Astrocyte of the cerebellum (primary cell): ENCODE measurements at regions not wholly inside any gene's neighbourhood (a gene's known extent, or its start where the extent isn't known, plus 50 kb on each side); places are given as distances from the start of the nearest gene placed in this dataset.
"Not testable (repeated sequence)": the region's sequence is repeated elsewhere in the genome, so short reads cannot be mapped to it uniquely, and the experiment has no call there.

Experiments
- DNase-seq: peaks from one replicate; pipeline ENCODE4 v3.0.0-alpha.2; 2011; ENCODE audit warnings: low read depth
- H3K4me3 ChIP-seq: 2 replicates; pipeline ENCODE4 v1.5.1; 2011; ENCODE audit warnings: mild to moderate bottlenecking, low read depth, low read length, moderate library complexity
- in situ Hi-C: cut with HindIII; loops from 2 replicates; pipeline ENCODE4 v1.10.0; 2017; ENCODE audit warnings: low sequenced_read_pairs
- TF ChIP-seq, protein P1 (sequence below): IDR thresholded peaks from 2 replicates; pipeline ENCODE4 v1.5.1; 2012; ENCODE audit warnings: low read length, low read depth, moderate library complexity, mild to moderate bottlenecking; ENCODE audit errors: missing control alignments

DNA sequence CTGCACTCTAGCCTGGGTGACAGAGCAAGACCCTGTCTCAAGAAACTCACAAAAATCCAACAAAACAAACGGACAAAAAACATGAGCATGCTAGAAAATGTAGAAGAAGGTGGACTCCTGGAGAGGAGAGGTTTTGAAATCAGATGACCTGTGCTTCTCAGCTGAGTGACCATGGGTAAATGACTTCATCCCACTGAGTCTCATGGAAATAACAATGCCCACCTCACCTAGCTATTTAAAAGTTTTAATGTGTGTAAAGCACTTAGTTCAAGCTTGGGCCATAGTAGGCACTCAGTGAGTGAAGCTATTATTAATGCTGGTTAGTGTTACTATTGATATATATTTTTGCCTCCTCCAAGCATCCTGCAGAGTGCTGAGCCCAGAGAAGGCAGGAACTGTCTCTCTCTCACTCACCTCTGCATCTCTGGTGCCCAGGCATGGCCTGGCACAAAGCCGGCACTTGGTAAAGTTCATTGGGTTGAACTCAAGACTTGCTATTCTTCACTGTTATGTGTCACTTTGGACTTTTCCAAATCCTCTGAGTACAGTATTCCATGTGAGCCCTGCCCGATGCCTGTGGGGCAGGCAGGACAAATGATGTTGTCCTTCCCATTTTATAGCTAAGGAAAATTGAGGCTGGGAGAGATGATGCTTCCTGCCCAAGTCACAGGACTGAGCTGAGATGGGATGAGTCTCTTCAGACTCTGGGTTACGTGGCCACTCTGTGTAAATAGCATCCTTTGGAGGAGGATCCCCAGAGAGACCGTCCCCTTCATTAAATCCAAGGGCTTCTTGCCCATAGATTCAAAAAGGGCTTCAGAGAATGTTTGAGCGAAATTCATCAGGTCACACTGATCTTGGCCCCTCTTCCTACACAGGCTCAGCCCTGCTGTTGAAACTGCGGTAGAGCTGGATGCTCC lies 81.4 kb upstream of the EMX2 start:
- DNase-seq: no peak
- TF ChIP-seq, protein P1, sequence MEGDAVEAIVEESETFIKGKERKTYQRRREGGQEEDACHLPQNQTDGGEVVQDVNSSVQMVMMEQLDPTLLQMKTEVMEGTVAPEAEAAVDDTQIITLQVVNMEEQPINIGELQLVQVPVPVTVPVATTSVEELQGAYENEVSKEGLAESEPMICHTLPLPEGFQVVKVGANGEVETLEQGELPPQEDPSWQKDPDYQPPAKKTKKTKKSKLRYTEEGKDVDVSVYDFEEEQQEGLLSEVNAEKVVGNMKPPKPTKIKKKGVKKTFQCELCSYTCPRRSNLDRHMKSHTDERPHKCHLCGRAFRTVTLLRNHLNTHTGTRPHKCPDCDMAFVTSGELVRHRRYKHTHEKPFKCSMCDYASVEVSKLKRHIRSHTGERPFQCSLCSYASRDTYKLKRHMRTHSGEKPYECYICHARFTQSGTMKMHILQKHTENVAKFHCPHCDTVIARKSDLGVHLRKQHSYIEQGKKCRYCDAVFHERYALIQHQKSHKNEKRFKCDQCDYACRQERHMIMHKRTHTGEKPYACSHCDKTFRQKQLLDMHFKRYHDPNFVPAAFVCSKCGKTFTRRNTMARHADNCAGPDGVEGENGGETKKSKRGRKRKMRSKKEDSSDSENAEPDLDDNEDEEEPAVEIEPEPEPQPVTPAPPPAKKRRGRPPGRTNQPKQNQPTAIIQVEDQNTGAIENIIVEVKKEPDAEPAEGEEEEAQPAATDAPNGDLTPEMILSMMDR: no peak
- in situ Hi-C loops: no loop called here
- H3K4me3 ChIP-seq: no peak overlapping the region

DNA sequence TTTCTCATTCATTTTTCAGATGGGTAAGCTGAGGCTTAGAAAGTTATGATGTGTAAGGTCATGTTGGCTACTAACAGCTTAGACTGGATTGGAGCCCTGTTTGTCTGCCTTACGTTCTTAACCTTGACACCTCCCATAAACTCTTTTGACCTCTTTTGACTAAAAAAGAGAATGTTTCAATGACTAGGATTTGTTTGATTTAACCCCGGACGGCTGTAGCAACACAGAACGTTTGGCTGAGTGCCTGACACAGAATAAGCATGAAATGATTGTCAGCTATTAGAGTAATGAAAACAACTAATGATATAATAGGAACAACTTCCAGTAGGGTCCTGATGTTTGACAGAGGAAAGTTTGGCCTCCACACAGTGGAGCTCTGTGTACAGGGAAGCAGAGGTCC lies 83.3 kb upstream of the PDZD8 start:
- TF ChIP-seq, protein P1: no peak
- in situ Hi-C loops: no loop called here
- no peak for DNase-seq
- no peak overlapping the region for H3K4me3 ChIP-seq

DNA sequence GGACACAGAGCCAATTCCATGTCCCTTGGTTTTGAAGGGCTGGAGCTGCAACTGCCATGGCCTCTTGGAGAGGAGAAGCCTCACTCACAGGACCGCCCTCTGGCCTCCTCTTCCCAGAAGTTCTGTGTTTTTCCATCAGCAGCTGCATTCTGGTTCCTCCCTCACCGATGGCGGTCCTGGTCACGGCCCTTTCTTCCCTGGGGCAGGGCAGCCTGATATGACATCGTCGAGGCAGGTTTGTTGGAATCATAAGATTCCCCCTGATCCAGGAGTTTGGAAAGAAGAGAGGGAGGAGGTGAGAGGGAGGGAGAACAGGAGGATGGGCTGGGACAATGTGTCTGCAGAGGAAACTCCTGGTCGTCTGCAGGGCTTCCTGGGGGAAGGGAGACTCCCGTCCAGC lies 82.7 kb upstream of the PDZD8 start:
- no peak for DNase-seq
- in situ Hi-C loops: no loop called here
- TF ChIP-seq, protein P1: no peak
- H3K4me3 ChIP-seq: no peak overlapping the region

GRCh38 chr10:117457071-117457810 lies 82.0 kb upstream of the PDZD8 start:
- in situ Hi-C loops: no loop called here
- DNase-seq: no peak

DNA sequence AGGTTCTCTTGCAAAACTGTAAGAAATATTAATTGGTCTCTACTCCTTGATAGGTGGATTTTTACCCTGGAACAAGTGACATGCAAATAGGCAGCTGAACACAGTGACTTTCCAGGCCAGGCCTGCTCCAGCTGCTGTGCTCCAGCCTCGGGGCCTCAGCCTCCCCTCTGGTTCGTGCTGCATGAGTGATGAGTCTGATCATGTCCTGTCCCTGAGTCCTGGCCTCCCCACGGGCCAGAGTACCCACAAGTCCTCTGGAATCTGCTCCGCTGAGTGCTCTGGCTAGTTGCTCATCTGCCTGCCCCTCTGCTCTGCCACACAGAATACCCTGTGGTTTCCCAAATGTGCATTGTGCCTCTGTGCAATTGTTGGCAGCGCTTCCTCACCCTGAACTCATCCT lies 80.1 kb upstream of the PDZD8 start:
- in situ Hi-C loops: no loop called here
- TF ChIP-seq, protein P1: no peak
- no peak for DNase-seq
- H3K4me3 ChIP-seq: no peak overlapping the region

More at GRCh38 chr10:117457071-117457810, 82.0 kb upstream of the PDZD8 start:
- H3K4me3 ChIP-seq: no peak overlapping the region
- TF ChIP-seq, protein P1: no peak

- in situ Hi-C loops: no loop called here
- no peak for DNase-seq
- TF ChIP-seq, protein P1: no peak
- H3K4me3 ChIP-seq: no peak overlapping the region
Observed at GRCh38 chr10:117454502-117454901, 79.3 kb upstream of the PDZD8 start.

DNA sequence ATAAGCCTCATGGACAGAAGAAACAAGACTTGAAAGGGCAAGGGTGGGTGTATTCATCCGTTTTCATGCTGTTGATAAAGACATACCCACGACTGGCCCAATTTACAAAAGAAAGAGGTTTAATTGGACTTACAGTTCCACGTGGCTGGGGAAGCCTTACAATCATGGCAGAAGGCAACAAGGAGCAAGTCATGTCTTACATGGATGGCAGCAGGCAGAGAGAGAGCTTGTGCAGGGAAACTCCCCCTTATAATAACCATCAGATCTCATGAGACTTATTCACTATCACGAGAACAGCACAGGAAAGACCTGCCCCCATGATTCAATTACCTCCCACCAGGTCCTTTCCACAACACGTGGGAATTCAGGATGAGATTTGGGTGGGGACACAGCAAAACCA lies 78.2 kb upstream of the PDZD8 start:
- DNase-seq, in situ Hi-C loops: not testable (repeated sequence)

More for the DNA sequence above, 78.2 kb upstream of the PDZD8 start:
- not testable (repeated sequence) for H3K4me3 ChIP-seq
